ENCODE measurements at regions not wholly inside any gene's neighbourhood (a gene's known extent, or its start where the extent isn't known, plus 50 kb on each side); places are given as distances from the start of the nearest gene placed in this dataset.

DNA sequence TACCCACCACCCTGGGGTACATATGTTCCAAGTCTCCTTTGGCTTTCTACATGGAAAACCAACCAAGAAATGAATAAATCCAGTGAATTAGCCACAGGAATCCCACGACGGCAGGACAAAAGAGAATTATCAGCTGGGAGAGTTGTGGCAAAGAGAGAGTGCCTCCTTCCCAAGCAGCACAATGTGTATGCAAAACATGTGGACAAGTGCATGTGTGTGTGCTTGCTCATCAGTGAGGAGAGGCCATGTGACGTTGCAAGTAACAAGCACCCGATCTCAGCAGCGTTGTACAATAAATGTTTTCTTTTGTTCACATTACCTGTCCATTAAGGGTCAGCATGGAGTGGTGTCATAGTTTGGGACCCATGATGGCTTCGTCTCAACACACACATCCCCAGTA, 50.0 kb upstream of the EMX2 start:
- Histone ChIP-seq H3F3A (ENCODE audit: low read depth) (no peaks in the 10 kb centered on the region), H3K4me3 (ENCODE audit: low read length, poor library complexity, severe bottlenecking) (no peak overlapping the region), H3K9me2 (replicated peaks; ENCODE audit: low read depth, low read length) (no peaks in the 10 kb centered on the region), H3K36me3 (ENCODE audit: insufficient read depth, low read length) (no peaks in the 10 kb centered on the region), H3K9me3 (ENCODE audit: insufficient read depth, low read depth, low read length) (no peaks in the 10 kb centered on the region), H2AFZ (ENCODE audit: low read length) (no peak overlapping the region), H3K9ac (ENCODE audit: low read depth, low read length, poor library complexity, severe bottlenecking) (no peak overlapping the region), H3K4me2 (ENCODE audit: low read depth, low read length, poor library complexity, severe bottlenecking) (no peak overlapping the region), H3K27me3 (ENCODE audit: insufficient read depth, low read length, poor library complexity, severe bottlenecking) (no peaks in the 10 kb centered on the region), H3K79me2 (ENCODE audit: insufficient read depth, low read length) (no peaks in the 10 kb centered on the region), H3K4me1 (ENCODE audit: insufficient read depth, low read length, poor library complexity, severe bottlenecking) (no peaks in the 10 kb centered on the region), H4K20me1 (ENCODE audit: insufficient read depth, low read length, poor library complexity, severe bottlenecking) (no peaks in the 10 kb centered on the region)
- TF ChIP-seq CTCF (conservative IDR thresholded peaks at IDR 0.05; ENCODE audit: low read length) (no peak), EZH2phosphoT487 (IDR thresholded peaks at IDR 0.05; ENCODE audit: borderline replicate concordance) (no peak)

- TF ChIP-seq EZH2phosphoT487 (IDR thresholded peaks at IDR 0.05; ENCODE audit: borderline replicate concordance) = no peak
- no peak for TF ChIP-seq CTCF (conservative IDR thresholded peaks at IDR 0.05; ENCODE audit: low read length)
- Histone ChIP-seq H3K9me2 (replicated peaks; ENCODE audit: low read depth, low read length) (no peaks in the 10 kb centered on the region), H3K4me1 (ENCODE audit: insufficient read depth, low read length, poor library complexity, severe bottlenecking) (no peaks in the 10 kb centered on the region), H3K79me2 (ENCODE audit: insufficient read depth, low read length) (no peaks in the 10 kb centered on the region), H3K9me3 (ENCODE audit: insufficient read depth, low read depth, low read length) (no peaks in the 10 kb centered on the region), H3K4me3 (ENCODE audit: low read length, poor library complexity, severe bottlenecking) (no peak overlapping the region), H4K20me1 (ENCODE audit: insufficient read depth, low read length, poor library complexity, severe bottlenecking) (no peaks in the 10 kb centered on the region), H2AFZ (ENCODE audit: low read length) (no peak overlapping the region), H3F3A (ENCODE audit: low read depth) (no peaks in the 10 kb centered on the region), H3K4me2 (ENCODE audit: low read depth, low read length, poor library complexity, severe bottlenecking) (no peak overlapping the region), H3K9ac (ENCODE audit: low read depth, low read length, poor library complexity, severe bottlenecking) (no peak overlapping the region), H3K27me3 (ENCODE audit: insufficient read depth, low read length, poor library complexity, severe bottlenecking) (no peaks in the 10 kb centered on the region), H3K36me3 (ENCODE audit: insufficient read depth, low read length) (no peaks in the 10 kb centered on the region)
Measured at GRCh38 chr10:117488004-117488403, 54.5 kb upstream of the EMX2 start.

DNA sequence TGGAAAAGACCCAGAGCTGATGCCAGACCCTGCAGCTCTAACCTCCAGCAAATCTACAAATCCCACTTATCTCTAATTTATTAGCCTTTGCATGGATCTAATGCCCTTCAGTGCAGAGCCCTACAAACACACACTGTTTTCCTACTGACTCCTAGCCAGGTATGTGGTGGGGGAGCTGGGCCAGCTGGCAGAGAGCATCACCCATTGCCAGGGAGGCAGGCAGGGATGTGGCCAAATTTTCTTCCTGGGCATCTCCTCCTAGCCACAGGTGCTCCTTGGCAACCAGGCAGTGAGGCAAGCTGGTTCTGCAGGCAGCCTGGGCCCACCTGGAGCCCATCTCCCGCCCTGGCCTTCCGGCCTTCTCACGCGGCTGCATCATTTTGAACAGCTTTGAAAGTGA, 55.9 kb upstream of the EMX2 start:
- Histone ChIP-seq H3K4me3 (ENCODE audit: low read length, poor library complexity, severe bottlenecking) (no peak overlapping the region), H3K79me2 (ENCODE audit: insufficient read depth, low read length) (no peaks in the 10 kb centered on the region), H4K20me1 (ENCODE audit: insufficient read depth, low read length, poor library complexity, severe bottlenecking) (no peaks in the 10 kb centered on the region), H3K9me3 (ENCODE audit: insufficient read depth, low read depth, low read length) (no peaks in the 10 kb centered on the region), H3K36me3 (ENCODE audit: insufficient read depth, low read length) (no peaks in the 10 kb centered on the region), H2AFZ (ENCODE audit: low read length) (no peak overlapping the region), H3K4me2 (ENCODE audit: low read depth, low read length, poor library complexity, severe bottlenecking) (no peak overlapping the region), H3K9me2 (replicated peaks; ENCODE audit: low read depth, low read length) (no peaks in the 10 kb centered on the region), H3F3A (ENCODE audit: low read depth) (no peaks in the 10 kb centered on the region), H3K9ac (ENCODE audit: low read depth, low read length, poor library complexity, severe bottlenecking) (no peak overlapping the region), H3K4me1 (ENCODE audit: insufficient read depth, low read length, poor library complexity, severe bottlenecking) (no peaks in the 10 kb centered on the region), H3K27me3 (ENCODE audit: insufficient read depth, low read length, poor library complexity, severe bottlenecking) (no peaks in the 10 kb centered on the region)
- TF ChIP-seq EZH2phosphoT487 (IDR thresholded peaks at IDR 0.05; ENCODE audit: borderline replicate concordance) (no peak), CTCF (conservative IDR thresholded peaks at IDR 0.05; ENCODE audit: low read length) (no peak)

All from Loucy (cell line).